ENCODE measurements at regions not wholly inside any gene's neighbourhood (a gene's known extent, or its start where the extent isn't known, plus 50 kb on each side); places are given as distances from the start of the nearest gene placed in this dataset.

DNA sequence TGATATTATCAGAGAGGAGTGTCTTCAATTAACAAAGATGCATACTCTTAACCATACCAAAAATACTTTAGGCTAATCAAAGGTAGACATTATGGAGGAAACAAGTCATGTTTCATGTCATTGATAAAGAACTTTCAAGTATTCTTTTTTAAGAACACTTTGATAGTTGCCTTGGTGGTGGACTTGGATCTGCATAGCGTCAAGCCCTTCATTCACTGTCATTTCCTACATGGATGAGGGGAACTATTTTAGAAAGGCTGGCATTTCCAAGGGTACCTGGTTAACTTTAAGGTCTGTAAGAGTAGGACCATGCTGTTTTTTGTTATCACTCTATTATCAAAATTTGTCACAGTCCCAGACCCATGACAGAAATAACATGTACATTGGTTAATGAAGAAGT lies 622.5 kb downstream of the PKHD1 start:
- Histone ChIP-seq H3K9me2 (replicated peaks; ENCODE audit: control insufficient read depth, low read length) (no peaks in the 10 kb centered on the region), H3K27ac (ENCODE audit: low read depth, low read length) (no peak overlapping the region), H4K20me1 (ENCODE audit: control insufficient read depth, insufficient read depth, low read depth, low read length) (no peaks in the 10 kb centered on the region), H3F3A (ENCODE audit: control insufficient read depth, insufficient read depth) (no peaks in the 10 kb centered on the region), H3K36me3 (ENCODE audit: control insufficient read depth, low read length) (no peaks in the 10 kb centered on the region), H3K4me2 (ENCODE audit: low read length) (no peak overlapping the region), H3K4me1 (ENCODE audit: control insufficient read depth, low read length) (no peaks in the 10 kb centered on the region), H3K27me3 (ENCODE audit: control insufficient read depth, low read length) (no peaks in the 10 kb centered on the region), H3K9me3 (ENCODE audit: control insufficient read depth, insufficient read depth, low read length) (no peaks in the 10 kb centered on the region), H3K4me3 (ENCODE audit: low read length) (no peak overlapping the region), H3K79me2 (ENCODE audit: control insufficient read depth, low read length) (no peaks in the 10 kb centered on the region)
- TF ChIP-seq, protein P1, sequence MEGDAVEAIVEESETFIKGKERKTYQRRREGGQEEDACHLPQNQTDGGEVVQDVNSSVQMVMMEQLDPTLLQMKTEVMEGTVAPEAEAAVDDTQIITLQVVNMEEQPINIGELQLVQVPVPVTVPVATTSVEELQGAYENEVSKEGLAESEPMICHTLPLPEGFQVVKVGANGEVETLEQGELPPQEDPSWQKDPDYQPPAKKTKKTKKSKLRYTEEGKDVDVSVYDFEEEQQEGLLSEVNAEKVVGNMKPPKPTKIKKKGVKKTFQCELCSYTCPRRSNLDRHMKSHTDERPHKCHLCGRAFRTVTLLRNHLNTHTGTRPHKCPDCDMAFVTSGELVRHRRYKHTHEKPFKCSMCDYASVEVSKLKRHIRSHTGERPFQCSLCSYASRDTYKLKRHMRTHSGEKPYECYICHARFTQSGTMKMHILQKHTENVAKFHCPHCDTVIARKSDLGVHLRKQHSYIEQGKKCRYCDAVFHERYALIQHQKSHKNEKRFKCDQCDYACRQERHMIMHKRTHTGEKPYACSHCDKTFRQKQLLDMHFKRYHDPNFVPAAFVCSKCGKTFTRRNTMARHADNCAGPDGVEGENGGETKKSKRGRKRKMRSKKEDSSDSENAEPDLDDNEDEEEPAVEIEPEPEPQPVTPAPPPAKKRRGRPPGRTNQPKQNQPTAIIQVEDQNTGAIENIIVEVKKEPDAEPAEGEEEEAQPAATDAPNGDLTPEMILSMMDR (IDR thresholded peaks at IDR 0.05; ENCODE audit: low read depth, low read length, poor library complexity, severe bottlenecking), result no peak
- no peak for TF ChIP-seq EZH2phosphoT487 (IDR thresholded peaks at IDR 0.05; ENCODE audit: borderline replicate concordance, low read length)

DNA sequence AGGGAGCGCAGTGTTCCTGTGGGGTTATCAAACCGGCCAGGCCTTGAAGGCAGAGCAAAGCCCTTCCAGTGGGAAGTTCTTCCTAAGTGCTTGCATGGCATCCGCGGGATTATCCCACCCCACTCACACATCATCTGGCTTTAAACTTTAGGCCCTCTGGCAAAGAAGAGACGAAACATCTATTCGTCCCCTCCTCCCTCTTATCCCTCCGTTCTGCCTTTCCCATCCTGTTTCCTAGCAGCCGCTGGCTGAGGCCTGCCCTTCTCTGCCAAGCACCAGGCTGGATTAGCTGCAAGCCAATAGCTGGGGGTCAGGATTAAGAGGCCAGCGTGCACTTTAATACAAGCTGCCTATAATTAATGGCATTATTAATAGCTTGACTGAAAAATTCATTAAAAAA lies 621.0 kb downstream of the PKHD1 start:
- TF ChIP-seq EZH2phosphoT487 (IDR thresholded peaks at IDR 0.05; ENCODE audit: borderline replicate concordance, low read length), result no peak
- TF ChIP-seq, protein P1 (IDR thresholded peaks at IDR 0.05; ENCODE audit: low read depth, low read length, poor library complexity, severe bottlenecking), result no peak
- Histone ChIP-seq H3K4me1 (ENCODE audit: control insufficient read depth, low read length) (no peaks in the 10 kb centered on the region), H3K36me3 (ENCODE audit: control insufficient read depth, low read length) (no peaks in the 10 kb centered on the region), H3K9me3 (ENCODE audit: control insufficient read depth, insufficient read depth, low read length) (no peaks in the 10 kb centered on the region), H3F3A (ENCODE audit: control insufficient read depth, insufficient read depth) (no peaks in the 10 kb centered on the region), H3K27ac (ENCODE audit: low read depth, low read length) (no peak overlapping the region), H3K27me3 (ENCODE audit: control insufficient read depth, low read length) (no peaks in the 10 kb centered on the region), H3K79me2 (ENCODE audit: control insufficient read depth, low read length) (no peaks in the 10 kb centered on the region), H3K4me3 (ENCODE audit: low read length) (no peak overlapping the region), H4K20me1 (ENCODE audit: control insufficient read depth, insufficient read depth, low read depth, low read length) (no peaks in the 10 kb centered on the region), H3K4me2 (ENCODE audit: low read length) (no peak overlapping the region), H3K9me2 (replicated peaks; ENCODE audit: control insufficient read depth, low read length) (no peaks in the 10 kb centered on the region)

DNA sequence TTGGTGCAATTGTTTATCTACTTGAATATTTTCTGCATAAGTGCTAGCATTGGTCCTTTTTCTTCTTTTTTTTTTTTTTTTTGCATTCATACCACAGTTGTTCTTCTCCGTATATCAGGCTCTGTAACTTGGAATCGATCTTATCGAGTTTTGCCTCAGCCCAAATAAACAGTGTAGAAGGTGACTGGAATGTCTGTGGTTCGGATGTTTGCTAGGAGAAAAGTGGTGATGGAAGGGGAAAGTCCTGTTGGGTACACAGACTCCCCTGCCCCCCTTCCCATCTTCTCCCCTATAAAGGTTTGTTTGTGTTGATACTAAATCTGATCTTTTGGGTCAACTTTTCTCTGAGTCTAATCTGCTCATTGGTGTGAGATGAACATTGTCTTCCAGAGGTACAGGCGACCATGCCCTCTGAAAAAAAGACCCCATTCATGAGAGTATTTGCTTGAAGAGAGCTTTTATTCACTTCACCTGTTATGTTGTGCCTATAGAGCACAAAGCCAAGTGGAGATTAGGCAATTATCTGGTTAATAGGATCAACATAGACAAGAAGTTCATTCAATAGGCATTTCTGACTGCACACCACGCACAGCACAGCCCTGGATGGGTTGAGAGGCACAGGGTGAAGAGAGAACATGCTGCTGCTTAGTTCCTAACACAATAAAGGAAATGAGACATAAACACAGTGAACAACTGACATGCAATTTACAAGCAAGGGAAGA lies 620.0 kb downstream of the PKHD1 start:
- Histone ChIP-seq H3K4me1 (ENCODE audit: control insufficient read depth, low read length) (no peaks in the 10 kb centered on the region), H3K9me3 (ENCODE audit: control insufficient read depth, insufficient read depth, low read length) (no peaks in the 10 kb centered on the region), H3K27me3 (ENCODE audit: control insufficient read depth, low read length) (no peaks in the 10 kb centered on the region), H3K27ac (ENCODE audit: low read depth, low read length) (no peak overlapping the region), H3F3A (ENCODE audit: control insufficient read depth, insufficient read depth) (no peaks in the 10 kb centered on the region), H3K9me2 (replicated peaks; ENCODE audit: control insufficient read depth, low read length) (no peaks in the 10 kb centered on the region), H4K20me1 (ENCODE audit: control insufficient read depth, insufficient read depth, low read depth, low read length) (no peaks in the 10 kb centered on the region), H3K4me2 (ENCODE audit: low read length) (no peak overlapping the region), H3K4me3 (ENCODE audit: low read length) (no peak overlapping the region), H3K79me2 (ENCODE audit: control insufficient read depth, low read length) (no peaks in the 10 kb centered on the region), H3K36me3 (ENCODE audit: control insufficient read depth, low read length) (no peaks in the 10 kb centered on the region)
- no peak for TF ChIP-seq EZH2phosphoT487 (IDR thresholded peaks at IDR 0.05; ENCODE audit: borderline replicate concordance, low read length)
- TF ChIP-seq, protein P1 (IDR thresholded peaks at IDR 0.05; ENCODE audit: low read depth, low read length, poor library complexity, severe bottlenecking), result no peak
